Common myeloid progenitor, CD34-positive (primary cell): ENCODE measurements at regions not wholly inside any gene's neighbourhood (a gene's known extent, or its start where the extent isn't known, plus 50 kb on each side); places are given as distances from the start of the nearest gene placed in this dataset.

Experiments
- CTCF ChIA-PET: fragments of 350-600 bp; sonication (Branson Sonifier 250); formaldehyde crosslinking; loops from one replicate; lab custom pipeline; 2021; ENCODE audit warnings: antibody characterized with exemption; lab: Charles Lee
- POLR2A ChIA-PET: fragments of 350-600 bp; sonication (Branson Sonifier 250); formaldehyde crosslinking; loops from one replicate; lab custom pipeline; 2021; ENCODE audit warnings: antibody characterized with exemption; lab: Charles Lee
- DNase-seq, 3 donors: peaks; one replicate each; pipeline versions ENCODE4 v3.0.0 to v3.0.0-alpha.2; 2013
- H3K27ac ChIP-seq, 2 experiments: 1 replicate in 1 of 2; 2 replicates in 1 of 2; pipeline ENCODE4 v1.7.0; 2013; ENCODE audit warnings: inconsistent platforms in 2 of 2, low read length in 2 of 2, mild to moderate bottlenecking in 2 of 2, low read depth in 1 of 2, moderate library complexity in 1 of 2; ENCODE audit not compliant: severe bottlenecking in 2 of 2, insufficient read depth in 1 of 2, poor library complexity in 1 of 2
- H3K27me3 ChIP-seq, 5 experiments: replicated peaks in 2 of 5; 1 replicate in 3 of 5; 2 replicates in 2 of 5; pipeline versions ENCODE4 v1.6.1 to v1.7.0; 2013; ENCODE audit warnings: low read length in 4 of 5, mild to moderate bottlenecking in 2 of 5, moderate library complexity in 2 of 5, inconsistent platforms in 1 of 5; ENCODE audit not compliant: insufficient read depth in 5 of 5, control insufficient read depth in 4 of 5
- H3K36me3 ChIP-seq, 4 experiments: 1 replicate in 2 of 4; 2 replicates in 2 of 4; pipeline versions ENCODE4 v1.6.1 to v1.7.0; 2013; ENCODE audit warnings: low read length in 3 of 4, control low read depth in 1 of 4, mild to moderate bottlenecking in 1 of 4; ENCODE audit not compliant: control insufficient read depth in 4 of 4, insufficient read depth in 4 of 4
- H3K4me1 ChIP-seq, 4 experiments: 1 replicate in 3 of 4; 2 replicates in 1 of 4; pipeline versions ENCODE4 v1.6.1 to v1.7.1; 2013; ENCODE audit warnings: low read length in 3 of 4, mild to moderate bottlenecking in 3 of 4, control low read depth in 1 of 4, inconsistent platforms in 1 of 4, moderate library complexity in 1 of 4; ENCODE audit not compliant: control insufficient read depth in 4 of 4, insufficient read depth in 4 of 4; ENCODE audit errors: control extremely low read depth in 1 of 4
- H3K4me3 ChIP-seq, 7 experiments: 1 replicate in 4 of 7; 2 replicates in 3 of 7; pipeline versions ENCODE4 v1.5.1 to v1.7.0; 2013; ENCODE audit warnings: mild to moderate bottlenecking in 7 of 7, low read length in 6 of 7, moderate library complexity in 6 of 7, inconsistent platforms in 2 of 7, low read depth in 2 of 7, control low read depth in 1 of 7; ENCODE audit not compliant: insufficient read depth in 4 of 7, control insufficient read depth in 1 of 7; ENCODE audit errors: extremely low read depth in 1 of 7
- H3K9me3 ChIP-seq, 5 experiments: 1 replicate in 4 of 5; 2 replicates in 1 of 5; pipeline versions ENCODE4 v1.6.1 to v1.7.1; 2013; ENCODE audit warnings: low read length in 4 of 5, mild to moderate bottlenecking in 2 of 5, inconsistent platforms in 1 of 5, low read depth in 1 of 5, moderate library complexity in 1 of 5; ENCODE audit not compliant: control insufficient read depth in 4 of 5, insufficient read depth in 2 of 5; ENCODE audit errors: control extremely low read depth in 1 of 5
- WGBS: methylation state at CpG from one replicate; pipeline ENCODE4 v1.1.5; 2013; ENCODE audit not compliant: insufficient coverage; 5-methylcytosine and 5-hydroxymethylcytosine counted together

GRCh38 chr1:22347854-22348760, 103.5 kb upstream of the ZBTB40 start:
- POLR2A ChIA-PET: no interaction called here

DNA sequence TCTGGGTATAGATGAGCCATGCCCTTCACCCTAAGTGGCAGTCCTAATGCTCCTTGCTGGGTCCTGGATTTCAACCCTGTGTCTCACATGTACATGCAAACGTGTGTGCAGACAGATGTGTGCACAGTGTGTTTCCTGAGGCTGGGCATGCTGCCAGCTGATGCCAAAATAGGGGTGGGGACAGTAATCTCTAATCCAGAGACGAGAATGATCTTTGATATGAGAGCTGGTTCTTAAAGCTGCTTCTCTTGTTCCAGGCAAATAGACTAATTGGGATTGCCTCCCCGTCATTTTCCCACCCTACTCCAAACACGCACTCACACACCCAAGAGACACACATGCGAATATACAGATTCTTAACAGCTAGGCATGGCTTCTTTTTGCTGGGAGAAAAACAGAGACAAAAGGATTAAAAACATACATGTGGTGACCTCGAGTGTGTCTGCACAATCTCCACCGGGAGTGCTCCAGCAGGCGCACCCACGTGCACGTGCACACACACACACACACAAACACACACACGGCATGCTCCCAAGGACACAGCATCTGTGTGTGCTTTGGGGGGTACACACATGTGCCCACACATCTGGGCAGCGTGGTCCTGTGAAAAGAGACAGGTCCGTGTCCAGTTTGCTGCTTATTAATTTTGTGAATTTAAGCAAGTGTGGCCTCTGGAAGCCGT, 102.1 kb upstream of the ZBTB40 start:
- peaks cover 3 to 86% (median 44%) of the 10 kb centered on the region in 5 experiments for H3K27me3 ChIP-seq

More at GRCh38 chr1:22347854-22348760, 103.5 kb upstream of the ZBTB40 start:
- Histone ChIP-seq H3K27me3 (peaks cover 3 to 92% (median 50%) of the 10 kb centered on the region in 5 experiments), H3K4me3 (no peak overlapping the region), H3K36me3 (no peaks in the 10 kb centered on the region), H3K4me1 (no peaks in the 10 kb centered on the region), H3K27ac (no peak overlapping the region), H3K9me3 (no peaks in the 10 kb centered on the region)
- CTCF ChIA-PET: no interaction called here
- DNase-seq: no peak
- WGBS: 53% methylated on average over 11 of the region's 16 CpGs

GRCh38 chr1:22350171-22350923, 101.3 kb upstream of the ZBTB40 start:
- peaks cover 3 to 80% (median 47%) of the 10 kb centered on the region in 5 experiments for H3K27me3 ChIP-seq
- CTCF ChIA-PET: interaction anchor here (1.0 kb wide), 1 partner anchor 1022 kb away, joined by 3 read pairs; no protein-coding TSS in a partner anchor
- 9% methylated on average over 17 of the region's 22 CpGs for WGBS

More for the DNA sequence above, 102.1 kb upstream of the ZBTB40 start:
- ChIA-PET CTCF (interaction anchor here (1.0 kb wide), 1 partner anchor 1023 kb away, joined by 3 read pairs; no protein-coding TSS in a partner anchor), POLR2A (no interaction called here)
- Histone ChIP-seq H3K27ac (no peak overlapping the region), H3K9me3 (no peaks in the 10 kb centered on the region), H3K36me3 (no peaks in the 10 kb centered on the region), H3K4me3 (no peak overlapping the region), H3K4me1 (no peaks in the 10 kb centered on the region)
- WGBS: 78% methylated on average over 7 of the region's 14 CpGs
- DNase-seq: no peak

DNA sequence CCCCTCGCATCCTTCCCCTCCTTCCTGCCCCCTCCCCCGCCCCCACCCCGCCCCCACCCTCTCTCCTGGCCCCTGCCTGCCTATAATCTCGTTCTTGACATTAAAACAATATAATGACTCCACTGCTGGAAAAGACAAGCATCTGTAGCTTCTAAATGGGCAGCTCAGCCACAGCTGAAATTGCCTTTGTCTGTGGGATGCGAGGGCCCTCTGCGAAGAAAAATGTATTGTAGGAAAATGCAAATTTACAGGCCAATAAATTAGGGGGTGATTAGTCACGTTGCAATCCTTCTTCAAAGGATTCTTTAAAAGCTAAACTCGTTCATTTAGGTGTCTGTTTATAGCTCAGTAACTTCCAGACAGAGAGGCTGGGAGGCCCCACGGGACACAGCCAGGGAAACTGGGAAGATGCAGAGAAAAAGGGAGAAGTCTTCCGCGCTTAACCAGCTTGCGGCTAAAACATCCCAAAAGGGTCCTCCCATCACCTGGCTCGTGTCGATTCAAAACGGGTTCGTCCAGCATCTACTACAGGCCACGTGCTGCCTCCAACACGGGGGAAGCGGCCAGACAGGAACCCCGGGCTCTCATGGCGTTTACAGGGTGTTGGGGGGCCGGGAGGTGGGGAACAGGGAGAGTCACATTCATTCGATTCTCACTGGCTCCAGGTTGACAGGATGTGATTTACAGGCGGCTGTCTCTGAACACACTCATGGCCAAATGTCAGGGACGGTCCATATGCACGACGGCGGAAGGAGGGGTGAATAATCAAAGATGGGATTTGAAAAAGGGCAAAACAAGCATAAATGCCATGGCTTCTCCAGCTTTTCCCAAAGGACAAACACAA, 100.5 kb upstream of the ZBTB40 start:
- ChIA-PET CTCF (no interaction called here), POLR2A (no interaction called here)
- Histone ChIP-seq H3K9me3 (no peaks in the 10 kb centered on the region), H3K27ac (no peak overlapping the region), H3K27me3 (peaks cover 3 to 76% (median 44%) of the 10 kb centered on the region in 5 experiments), H3K4me3 (no peak overlapping the region), H3K36me3 (no peaks in the 10 kb centered on the region), H3K4me1 (no peaks in the 10 kb centered on the region)
- no peak for DNase-seq
- WGBS: 4% methylated on average over 15 of the region's 28 CpGs

More at GRCh38 chr1:22350171-22350923, 101.3 kb upstream of the ZBTB40 start:
- Histone ChIP-seq H3K4me1 (no peaks in the 10 kb centered on the region), H3K9me3 (no peaks in the 10 kb centered on the region), H3K4me3 (no peak overlapping the region), H3K36me3 (no peaks in the 10 kb centered on the region), H3K27ac (no peak overlapping the region)
- POLR2A ChIA-PET: no interaction called here
- DNase-seq: no peak

GRCh38 chr1:22351768-22352080, 99.9 kb upstream of the ZBTB40 start:
- Histone ChIP-seq H3K27me3 (peaks cover 3 to 75% (median 42%) of the 10 kb centered on the region in 5 experiments), H3K36me3 (no peaks in the 10 kb centered on the region), H3K27ac (no peak overlapping the region), H3K4me1 (no peaks in the 10 kb centered on the region), H3K4me3 (no peak overlapping the region), H3K9me3 (no peaks in the 10 kb centered on the region)
- ChIA-PET POLR2A (no interaction called here), CTCF (no interaction called here)
- DNase-seq: no peak
- 25% methylated on average over 9 of the region's 11 CpGs for WGBS

- no peak overlapping the region for H3K4me3 ChIP-seq
- ChIA-PET POLR2A (no interaction called here), CTCF (no interaction called here)
- H3K27ac ChIP-seq: no peak overlapping the region
- no peaks in the 10 kb centered on the region for H3K36me3 ChIP-seq
- DNase-seq: no peak
- no peaks in the 10 kb centered on the region for H3K4me1 ChIP-seq
- H3K27me3 ChIP-seq: peaks cover 3 to 78% (median 45%) of the 10 kb centered on the region in 5 experiments
- no CpG with 5 or more reads among the region's 6 CpGs for WGBS
- H3K9me3 ChIP-seq: no peaks in the 10 kb centered on the region
Measured at GRCh38 chr1:22352355-22352754, 99.3 kb upstream of the ZBTB40 start.
